ENCODE measurements at regions not wholly inside any gene's neighbourhood (a gene's known extent, or its start where the extent isn't known, plus 50 kb on each side); places are given as distances from the start of the nearest gene placed in this dataset.

DNA sequence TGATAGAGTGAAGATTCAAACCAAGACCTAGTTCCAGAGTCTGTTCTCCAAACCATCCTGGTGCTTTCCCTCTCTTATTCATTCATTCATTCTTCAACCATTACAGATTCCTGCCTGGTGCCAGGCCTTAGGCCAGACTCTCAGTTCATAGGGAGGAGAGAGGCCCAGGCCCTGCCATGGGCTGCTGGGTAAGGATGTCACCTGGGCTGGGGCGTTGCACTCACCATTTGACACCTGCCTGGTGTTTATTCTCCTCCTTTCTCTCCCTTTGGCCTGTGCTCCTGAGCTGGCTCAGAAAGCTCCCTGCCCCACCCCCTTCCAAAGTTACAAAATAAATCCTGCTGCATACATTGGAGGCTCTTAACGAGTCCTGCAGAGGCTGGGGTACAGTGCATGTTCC, 549.8 kb downstream of the MATN1 start:
- TF ChIP-seq POLR2A (IDR thresholded peaks at IDR 0.05) (no peak), POLR2AphosphoS5 (IDR thresholded peaks at IDR 0.05) (no peak)

Measured in upper lobe of left lung (tissue), 4 donors.